ENCODE measurements at regions not wholly inside any gene's neighbourhood (a gene's known extent, or its start where the extent isn't known, plus 50 kb on each side); places are given as distances from the start of the nearest gene placed in this dataset.
"Not testable (repeated sequence)": the region's sequence is repeated elsewhere in the genome, so short reads cannot be mapped to it uniquely, and the experiment has no call there.

DNA sequence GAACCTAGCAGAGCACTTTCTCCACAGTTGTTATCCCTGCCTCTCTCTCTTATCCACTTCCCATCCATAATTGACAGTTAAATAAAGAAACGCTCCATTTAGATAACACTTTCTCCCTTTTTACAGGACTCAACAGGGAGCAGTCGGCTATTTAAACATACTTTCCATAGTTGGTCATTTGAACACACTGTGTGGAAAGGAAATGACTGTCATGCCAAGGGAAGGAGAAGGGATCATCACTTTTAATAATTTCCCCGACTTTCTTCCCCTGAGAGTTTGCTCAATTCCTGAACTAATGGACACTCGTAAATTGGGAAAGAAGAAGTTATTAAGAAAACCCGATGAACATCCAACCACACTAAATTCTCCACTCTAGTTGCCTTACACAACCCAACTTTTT is 400.8 kb upstream of the PTGER4 start:
- DNase-seq (ENCODE audit: low read depth in 2 of 2), result no peak

DNA sequence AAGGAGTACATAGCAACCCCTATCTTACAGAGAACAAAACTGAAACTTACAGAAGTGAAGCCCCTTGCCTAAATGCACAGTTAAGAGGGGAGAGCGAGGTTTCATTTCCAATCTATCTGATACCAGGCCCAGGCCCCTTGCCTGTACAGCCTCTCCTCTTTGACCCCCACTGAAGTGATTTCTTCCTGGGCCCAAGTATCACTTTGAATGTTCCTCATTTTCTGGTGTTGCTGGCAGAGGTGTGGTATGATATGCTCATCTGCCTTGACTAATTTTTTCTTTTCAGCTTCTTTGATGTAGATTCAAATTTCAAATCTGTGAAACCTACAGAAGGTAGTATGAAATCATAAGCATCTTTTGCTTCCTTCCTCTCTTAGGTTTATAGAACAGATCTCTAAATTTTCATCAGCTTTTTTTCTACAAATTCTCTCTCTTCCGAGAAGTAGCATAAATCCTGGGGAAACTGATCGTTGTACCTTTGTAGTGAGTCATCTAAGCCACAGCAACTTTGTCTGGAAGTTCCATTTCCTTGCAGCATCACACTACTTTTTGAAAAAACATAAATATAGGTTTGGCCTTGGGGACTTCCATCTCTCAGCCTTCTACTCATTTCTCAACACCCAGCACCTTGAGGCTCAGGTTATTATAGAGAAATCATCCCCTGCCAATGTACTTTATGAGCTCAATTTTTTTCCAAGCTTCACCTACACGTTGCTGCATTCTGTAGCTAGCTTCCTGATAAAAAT is 402.4 kb upstream of the PTGER4 start:
- no peak for DNase-seq (ENCODE audit: low read depth in 2 of 2)

DNA sequence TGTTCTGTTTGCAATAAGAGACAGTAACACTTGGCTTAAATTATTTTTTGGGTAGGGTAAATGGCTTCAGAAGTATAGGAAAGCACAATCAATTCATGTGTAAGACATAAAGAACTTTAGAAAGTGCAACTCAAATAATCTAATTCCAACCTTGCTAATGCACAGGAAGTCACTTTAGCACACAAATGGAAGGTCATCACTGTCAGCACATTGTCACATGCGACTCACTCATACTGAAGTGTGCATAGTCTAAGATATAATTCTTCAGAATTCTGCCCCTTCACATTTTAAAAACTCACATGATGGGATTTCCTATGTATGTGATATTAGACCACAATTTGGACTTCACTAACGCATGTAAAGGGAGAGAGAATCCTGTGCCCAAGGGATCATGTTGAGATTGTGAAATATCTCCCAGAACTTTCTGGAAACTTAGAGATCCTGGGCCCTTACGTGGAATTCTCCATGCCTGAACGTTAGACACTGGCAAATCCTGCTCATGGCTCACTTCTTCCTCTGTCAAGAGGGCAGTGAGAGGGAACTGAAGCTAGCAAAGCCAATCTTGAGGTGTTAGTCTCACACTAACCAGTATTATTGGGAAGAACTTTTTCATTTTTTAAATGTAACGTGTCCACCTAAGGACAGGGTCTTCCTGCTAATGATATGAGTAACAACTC is 403.2 kb upstream of the PTGER4 start:
- DNase-seq (ENCODE audit: low read depth in 2 of 2), result no peak

DNA sequence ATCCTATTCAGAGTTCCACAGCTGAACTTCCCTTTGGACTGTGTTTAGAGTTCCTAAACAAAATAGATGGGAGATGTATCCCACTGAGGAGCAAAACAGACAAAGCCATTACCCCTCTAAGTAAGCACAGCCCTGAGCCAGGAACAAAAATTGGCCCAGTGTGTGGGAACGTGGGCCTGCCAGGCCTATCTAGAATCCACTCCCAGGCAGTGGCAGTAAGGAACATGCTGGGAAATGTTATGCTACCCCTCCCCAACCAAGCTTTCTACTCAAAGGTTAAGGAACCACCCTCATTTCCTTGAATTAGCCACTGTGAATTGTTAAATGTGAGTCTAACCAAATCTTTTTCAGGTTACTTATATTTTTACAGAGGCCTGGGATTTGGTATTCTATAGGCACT is 405.1 kb upstream of the PTGER4 start:
- DNase-seq (ENCODE audit: low read depth in 2 of 2), result no peak

DNA sequence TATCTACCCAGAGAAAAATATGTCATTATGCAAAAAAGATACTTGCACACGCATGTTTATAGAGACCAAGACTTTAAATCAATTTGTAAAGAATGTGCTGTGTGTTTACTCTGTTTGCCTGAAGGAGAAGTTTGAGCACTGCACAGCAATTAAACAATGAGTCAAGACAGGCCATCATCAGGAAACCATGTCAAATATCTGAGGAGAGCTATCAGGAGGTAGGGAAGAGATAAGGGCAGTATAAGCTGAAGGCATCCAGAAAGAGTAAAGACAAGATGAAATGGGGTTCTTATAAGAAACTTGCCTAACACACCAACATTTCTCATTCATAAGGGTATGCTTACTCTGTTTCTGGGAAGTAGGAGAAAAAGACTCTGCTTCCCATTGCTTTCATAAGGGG is 405.8 kb upstream of the PTGER4 start:
- no peak for DNase-seq (ENCODE audit: low read depth in 2 of 2)

DNA sequence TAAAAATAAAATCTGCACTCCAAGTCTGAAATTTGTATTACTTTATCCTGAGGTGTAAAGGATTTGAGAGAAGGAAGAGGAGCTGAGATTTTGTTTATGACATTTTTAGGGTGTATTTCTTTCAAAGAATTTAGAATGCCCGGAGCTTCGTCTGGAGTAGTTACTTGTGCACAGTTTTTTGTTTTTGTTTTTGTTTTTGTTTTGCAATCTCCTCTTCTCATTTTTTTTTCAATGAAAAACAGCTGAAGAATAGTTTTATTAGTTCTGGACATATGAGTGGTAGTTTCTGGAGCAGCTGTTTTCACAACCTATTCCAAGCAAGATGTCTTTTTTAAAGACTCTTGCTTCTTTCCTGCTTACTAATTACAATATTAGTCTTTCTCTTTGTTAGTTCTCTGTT is 408.2 kb upstream of the PTGER4 start:
- no peak for DNase-seq (ENCODE audit: low read depth in 2 of 2)

DNA sequence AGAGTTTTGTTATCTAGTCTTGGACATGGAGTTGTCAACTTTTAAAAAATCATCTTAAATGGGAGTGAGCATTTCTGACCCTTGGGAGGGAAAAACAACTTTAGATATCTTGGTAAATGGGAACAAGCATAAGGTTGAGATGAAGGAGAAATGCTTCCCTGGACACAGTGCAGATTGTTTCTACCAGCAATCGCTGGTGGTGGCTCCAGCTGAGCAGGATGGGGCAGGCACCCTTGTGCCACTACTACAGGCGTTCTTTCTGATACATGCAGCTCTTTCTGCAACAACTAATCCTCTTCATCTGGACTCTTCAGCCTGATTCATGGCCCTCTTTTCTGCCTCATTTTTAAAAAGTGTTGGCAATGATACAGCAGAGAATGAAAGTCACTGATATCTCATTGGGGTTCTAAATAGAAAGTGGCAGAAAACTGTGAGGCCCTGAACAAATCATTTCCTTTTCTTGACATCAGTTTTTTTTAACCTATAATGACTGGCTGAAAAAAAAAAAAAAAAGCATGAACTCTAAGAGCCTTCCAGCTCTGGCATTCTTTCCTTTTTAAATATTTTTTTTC is 409.4 kb upstream of the PTGER4 start:
- DNase-seq (ENCODE audit: low read depth in 2 of 2), result no peak

DNA sequence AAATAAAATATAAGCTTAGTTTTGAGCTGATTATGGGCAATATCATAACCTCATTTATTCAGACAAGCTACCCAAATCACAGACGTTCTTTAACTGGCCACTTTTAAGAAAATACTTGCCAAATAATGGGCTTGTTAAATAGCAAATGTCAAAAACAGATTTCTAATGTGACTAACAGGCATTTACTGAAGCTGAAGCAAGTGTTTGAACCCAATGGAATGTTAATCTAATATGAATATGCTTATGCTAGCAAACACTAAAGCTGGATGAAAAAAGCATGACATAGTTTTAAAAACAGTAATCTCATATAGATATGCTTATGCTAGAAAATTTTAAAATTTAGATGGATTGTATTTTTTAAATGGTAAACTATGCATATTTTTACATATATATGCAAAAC is 411.6 kb upstream of the PTGER4 start:
- no peak for DNase-seq (ENCODE audit: low read depth in 2 of 2)

DNA sequence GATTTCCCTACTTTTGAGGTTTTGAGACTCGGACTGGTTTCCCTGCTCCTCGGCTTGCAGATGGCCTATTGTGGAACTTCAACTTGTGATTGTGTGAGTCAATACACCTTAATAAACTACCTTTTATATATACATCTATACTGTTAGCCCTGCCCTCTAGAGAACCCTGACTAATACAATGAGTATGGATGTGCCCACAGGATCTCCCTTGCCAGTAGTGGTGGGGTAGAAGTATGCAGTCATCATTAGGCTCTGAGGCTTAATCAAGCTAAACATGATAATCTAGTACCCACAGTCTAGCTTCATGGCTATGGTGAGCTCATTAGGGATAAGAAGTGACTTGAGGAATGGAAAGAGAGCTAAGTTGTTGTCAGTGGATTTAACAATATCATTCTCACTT is 412.8 kb upstream of the PTGER4 start:
- DNase-seq (ENCODE audit: low read depth in 2 of 2), result no peak

DNA sequence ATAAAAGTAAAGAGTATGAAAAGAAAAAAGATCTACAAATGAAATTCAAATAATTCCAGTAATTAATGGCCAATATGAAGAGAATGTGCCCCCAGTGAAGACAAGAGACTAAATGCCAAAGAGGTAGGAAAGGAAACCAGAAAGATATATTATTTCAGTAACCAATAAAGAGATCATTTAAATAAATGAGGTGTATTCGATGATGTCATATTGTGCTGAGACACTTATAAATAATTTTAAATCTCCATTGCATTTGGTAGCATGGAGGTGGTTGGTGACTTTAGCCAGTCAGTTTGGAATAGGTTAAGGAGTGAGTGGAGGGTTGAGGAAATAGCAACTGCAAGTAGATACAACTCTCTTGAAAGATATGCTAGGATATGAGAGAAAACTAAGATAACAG is 417.7 kb upstream of the PTGER4 start:
- no peak for DNase-seq (ENCODE audit: low read depth in 2 of 2)

DNA sequence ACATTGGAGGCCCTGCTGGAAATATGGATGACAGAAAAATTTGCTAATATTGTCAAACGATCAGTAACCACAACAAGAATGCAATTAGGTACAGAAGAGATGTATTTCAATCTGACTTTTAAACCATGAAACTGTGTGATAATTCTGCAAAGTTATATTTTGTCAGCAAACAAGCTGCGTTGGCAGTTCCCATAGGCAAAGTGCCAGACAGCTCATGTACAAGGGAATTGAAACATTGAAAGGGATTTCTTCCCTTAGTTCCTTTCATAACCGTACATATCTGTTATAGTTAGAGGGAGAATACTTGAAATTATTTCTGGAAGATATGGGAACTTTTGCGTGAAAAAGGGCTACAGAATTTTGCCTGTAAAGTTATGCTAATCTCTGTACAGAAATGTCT is 419.4 kb upstream of the PTGER4 start:
- DNase-seq (ENCODE audit: low read depth in 2 of 2), result no peak

DNA sequence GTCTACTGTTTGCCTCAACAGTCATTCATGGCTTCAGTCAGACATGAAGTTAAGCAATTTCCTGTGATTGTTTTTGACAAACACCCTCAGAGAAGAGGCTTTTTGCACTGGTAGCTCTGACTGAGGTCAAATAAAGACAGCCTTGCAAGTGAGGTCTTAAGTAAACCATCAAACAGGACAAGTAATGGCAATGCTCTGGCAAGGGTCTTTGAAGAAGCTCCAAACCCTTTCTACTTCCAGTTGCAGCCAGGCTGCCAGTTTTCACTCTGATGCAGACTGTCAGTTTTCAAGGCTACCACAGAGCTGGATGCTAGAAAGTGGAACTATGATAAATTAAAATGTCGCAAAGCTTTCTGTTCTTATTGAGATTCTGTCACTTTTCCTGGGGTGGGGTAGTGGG is 421.5 kb upstream of the PTGER4 start:
- DNase-seq (ENCODE audit: low read depth in 2 of 2), result no peak

DNA sequence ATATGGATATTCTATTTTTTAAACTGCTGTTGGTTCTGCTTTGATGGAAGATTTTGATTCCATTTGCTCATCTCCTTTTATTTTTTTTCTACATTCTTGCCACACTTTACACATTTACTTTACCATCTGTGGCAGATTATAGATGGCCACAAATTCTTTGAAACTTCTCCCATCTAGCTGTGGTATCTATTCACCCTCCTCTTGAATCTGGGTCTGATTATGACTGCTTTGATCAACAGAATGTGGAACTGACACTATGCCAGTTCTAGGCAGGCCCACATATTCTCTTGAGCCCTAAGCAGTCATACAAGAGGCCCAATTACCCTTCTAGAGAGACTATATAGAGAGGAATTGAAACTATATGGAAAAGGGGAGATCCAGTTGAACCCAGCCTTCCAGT is 439.0 kb upstream of the PTGER4 start:
- no peak for DNase-seq (ENCODE audit: low read depth in 2 of 2)

DNA sequence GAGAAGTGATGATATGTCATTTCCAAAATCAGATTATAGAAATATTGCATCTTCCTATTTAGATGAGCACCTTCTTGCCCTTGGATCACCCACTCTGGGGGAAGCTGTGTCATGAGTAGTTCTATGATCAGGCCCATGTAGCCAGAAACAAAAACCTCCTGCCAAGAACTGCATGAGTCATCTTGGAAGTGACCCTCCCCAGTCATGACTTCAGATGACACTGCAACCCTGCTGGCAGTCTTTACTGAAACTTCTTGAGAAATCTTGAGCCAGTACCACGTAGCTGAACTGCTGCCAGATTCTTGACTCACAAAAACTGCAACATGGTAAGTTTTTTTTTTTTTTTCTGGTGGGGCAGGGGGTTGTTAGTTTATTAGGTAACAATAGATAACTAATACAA is 439.6 kb upstream of the PTGER4 start:
- no peak for DNase-seq (ENCODE audit: low read depth in 2 of 2)

DNA sequence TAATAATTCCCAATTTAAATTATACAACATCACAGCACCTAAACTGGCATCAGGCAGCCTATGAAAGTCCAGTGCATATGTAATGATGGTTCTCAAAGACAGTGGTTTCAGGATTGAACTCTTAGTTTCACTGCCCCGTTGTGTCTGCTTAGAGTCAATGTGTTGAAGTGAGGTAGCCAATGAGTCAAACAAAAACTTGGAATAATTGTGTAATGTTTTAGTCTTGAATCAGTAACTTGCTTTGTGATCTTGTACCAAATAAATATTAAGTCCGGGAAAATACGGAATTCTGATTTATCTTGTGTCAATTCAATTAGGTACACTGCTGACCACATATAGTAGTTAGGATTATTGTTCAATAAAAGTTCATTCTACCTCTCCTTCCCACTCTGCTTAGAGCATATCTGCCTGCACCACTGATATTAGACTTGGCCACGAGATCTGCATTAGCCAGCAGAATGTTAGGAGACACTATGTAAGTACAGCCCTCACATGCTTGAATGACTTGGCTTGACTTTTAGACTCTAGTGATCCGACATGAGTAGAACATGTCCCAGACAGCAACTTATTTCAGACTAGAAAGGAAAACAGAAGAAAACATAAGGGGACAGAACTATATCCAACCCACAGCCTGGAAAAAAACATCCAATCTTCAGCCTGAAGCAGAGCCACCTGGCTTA is 441.5 kb upstream of the PTGER4 start:
- no peak for DNase-seq (ENCODE audit: low read depth in 2 of 2)

DNA sequence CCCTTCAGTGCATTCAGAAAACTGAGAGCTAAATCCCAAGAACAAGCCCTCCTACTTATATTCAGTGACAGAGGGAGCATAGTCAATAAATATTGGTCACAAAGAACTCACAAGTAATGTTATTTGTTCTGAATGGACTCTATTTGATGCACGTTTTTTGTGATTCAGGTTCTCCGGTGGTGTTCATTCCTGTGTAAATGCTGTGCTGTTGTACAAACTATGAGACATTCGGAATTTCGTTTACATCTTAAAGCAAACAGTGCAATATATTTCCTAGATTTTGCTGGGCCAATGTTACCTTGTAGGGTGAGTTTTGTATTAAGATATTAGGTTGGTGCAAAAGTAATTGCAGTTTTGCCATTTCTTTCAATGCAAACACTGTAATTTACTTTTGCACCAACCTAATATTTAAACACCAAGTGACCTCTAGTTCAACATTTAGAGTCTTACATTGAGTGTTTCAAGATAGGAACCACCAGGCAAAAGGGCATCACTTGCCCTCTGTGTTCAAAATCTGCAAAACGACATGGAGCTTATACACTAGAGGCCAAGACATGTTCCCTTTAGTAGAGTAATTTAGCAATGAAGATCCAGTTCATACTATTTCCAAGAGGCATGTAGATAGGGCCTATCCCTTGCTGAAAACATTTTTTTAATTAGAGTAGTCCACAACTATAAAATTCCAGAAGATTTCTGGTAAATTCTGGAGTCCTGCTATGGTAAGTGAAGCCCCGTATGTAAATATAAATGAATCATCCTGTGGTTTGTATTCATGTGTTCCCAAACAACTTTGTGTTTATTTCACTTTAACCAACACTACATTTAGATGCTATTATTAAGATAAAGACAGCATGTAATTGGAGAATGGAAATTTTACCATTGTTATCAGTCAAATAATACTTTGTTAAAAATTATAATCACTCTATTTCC is 444.0 kb upstream of the PTGER4 start:
- DNase-seq (ENCODE audit: low read depth in 2 of 2), result no peak

DNA sequence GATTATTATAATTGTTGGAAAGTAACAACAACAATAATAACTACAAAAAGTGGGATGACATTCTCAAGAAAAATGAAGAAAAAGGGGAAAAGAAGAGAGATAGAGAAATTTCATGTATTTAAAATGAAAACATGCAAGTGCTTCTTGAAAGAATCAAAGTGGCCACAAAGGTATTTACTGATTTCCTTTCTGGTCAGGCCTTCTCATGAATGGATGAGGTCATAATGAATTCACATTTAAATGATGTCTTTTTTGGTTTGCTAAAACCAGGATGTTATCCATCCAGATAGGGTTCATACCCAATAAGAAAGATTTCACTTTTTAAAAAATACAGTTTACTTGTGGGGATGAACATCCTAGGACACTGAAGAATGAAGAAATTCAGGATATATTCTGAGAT is 446.4 kb upstream of the PTGER4 start:
- no peak for DNase-seq (ENCODE audit: low read depth in 2 of 2)

DNA sequence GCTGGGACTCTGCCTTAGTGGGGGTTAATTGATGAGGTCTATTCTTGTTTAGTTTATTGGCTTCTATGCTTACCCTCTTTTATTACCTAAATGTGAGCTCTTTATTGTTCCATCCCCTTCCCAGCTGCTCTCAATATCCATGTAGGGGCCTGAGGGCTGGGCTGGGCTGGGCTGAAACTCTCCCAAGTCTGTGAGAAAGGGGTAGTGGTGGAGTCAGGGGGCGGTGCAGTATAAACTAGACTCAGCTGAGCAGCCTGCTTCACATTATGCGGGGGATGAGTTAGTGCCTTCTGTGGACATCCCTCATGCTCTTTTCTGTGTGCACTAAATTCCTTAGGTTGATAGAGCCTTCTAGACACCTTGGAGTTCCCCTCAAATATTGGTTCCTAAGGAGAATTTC is 451.8 kb upstream of the PTGER4 start:
- no peak for DNase-seq (ENCODE audit: low read depth in 2 of 2)

DNA sequence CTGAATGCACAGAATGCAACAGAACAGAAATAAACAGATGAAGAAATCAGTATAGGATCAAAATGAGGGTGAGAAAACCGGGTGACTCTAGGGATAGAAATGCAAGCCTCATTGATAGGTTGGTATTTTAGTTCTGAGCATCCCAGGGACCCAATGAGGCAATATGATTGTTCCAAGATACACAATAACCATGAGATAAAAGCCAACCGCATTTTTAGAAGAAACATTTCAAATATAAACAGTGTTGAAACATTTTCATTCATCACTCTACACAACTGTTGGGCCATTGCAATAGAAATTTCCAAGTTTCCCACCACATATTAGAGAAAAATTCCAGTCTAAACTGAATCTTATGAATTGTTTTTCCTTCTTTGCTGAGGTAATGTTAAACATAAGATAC is 452.3 kb upstream of the PTGER4 start:
- DNase-seq (ENCODE audit: low read depth in 2 of 2), result no peak

DNA sequence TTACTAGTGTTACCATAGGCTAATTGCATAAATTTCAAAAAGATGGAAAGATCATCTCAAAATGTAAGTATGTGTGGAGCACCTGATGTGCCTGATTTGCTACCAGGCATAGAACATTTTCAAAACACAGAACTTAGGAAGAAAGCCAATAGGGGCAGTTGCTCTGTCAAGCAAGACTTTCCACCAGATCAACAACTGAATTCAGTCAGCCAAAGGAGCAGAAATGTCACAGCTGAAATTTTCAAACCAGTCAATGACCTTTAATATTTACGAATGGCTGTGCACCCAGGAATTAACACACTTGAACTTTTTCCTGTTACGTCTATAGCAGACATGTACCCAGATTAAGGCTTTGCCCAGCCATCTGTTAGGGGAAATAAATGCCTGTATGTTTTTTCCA is 452.8 kb upstream of the PTGER4 start:
- DNase-seq (ENCODE audit: low read depth in 2 of 2), result no peak

DNA sequence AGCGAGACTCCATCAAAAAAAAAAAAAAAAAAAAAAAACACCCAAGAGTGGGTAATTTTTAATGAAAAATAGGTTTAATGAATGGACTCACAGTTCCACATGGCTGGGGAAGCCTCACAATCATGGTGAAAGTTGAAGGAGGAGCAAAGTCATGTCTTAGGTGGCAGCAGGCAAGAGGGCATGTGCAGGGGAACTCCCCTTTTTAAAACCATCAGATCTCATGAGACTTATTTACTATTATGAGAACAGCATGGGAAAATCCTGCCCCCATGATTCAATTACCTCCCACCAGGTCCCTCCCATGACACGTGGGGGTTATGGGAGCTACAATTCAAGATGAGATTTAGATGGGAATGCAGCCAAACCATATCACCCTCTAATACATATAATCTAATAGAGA is 454.6 kb upstream of the PTGER4 start:
- not testable (repeated sequence) for DNase-seq (ENCODE audit: low read depth in 2 of 2)

DNA sequence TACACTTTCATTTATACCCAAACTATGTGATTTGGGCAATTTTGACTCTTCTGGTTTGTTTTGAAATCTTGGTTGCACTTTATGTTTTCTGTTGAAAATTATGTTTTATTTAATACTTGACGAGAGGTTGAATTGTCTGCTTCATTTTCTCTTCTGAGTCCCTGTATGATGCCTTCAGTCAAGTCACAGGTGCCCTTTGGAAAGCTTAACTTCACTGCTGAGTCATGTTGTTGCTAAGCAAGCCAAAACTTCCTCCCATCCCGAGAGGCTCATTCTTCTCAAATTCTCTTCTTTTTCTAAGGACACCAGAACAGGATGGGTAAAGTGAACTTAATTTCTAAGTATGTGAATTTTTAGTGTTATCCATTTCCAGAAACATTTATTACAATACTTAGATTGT is 455.3 kb upstream of the PTGER4 start:
- DNase-seq (ENCODE audit: low read depth in 2 of 2), result no peak

Measured in stimulated activated CD8-positive, alpha-beta memory T cell treated with anti-CD3 and anti-CD28 coated beads, Interleukin-7, amount 100 ng/mL, for 1 hour (primary cell).